Prostate gland (tissue), 2 donors: ENCODE measurements at regions not wholly inside any gene's neighbourhood (a gene's known extent, or its start where the extent isn't known, plus 50 kb on each side); places are given as distances from the start of the nearest gene placed in this dataset.

Experiments
- POLR2A ChIP-seq: fragments of 450-650 bp; IDR thresholded peaks from one replicate; pipeline ENCODE4 v1.6.1; 2016; ENCODE audit warnings: antibody characterized with exemption, mild to moderate bottlenecking
- TF ChIP-seq, protein P1 (sequence below), 4 experiments: fragments of 200-600 bp in 2 of 4; fragments of 450-650 bp in 2 of 4; sonication (generic) in 2 of 4; IDR thresholded peaks; 1 replicate in 3 of 4; 2 replicates in 1 of 4; pipeline ENCODE4 v1.5.1; 2016 to 2019; ENCODE audit warnings: antibody characterized with exemption in 4 of 4, mild to moderate bottlenecking in 2 of 4, moderate library complexity in 2 of 4

GRCh38 chr16:73879621-73880020, 417.0 kb upstream of the PSMD7 start:
- TF ChIP-seq, protein P1, sequence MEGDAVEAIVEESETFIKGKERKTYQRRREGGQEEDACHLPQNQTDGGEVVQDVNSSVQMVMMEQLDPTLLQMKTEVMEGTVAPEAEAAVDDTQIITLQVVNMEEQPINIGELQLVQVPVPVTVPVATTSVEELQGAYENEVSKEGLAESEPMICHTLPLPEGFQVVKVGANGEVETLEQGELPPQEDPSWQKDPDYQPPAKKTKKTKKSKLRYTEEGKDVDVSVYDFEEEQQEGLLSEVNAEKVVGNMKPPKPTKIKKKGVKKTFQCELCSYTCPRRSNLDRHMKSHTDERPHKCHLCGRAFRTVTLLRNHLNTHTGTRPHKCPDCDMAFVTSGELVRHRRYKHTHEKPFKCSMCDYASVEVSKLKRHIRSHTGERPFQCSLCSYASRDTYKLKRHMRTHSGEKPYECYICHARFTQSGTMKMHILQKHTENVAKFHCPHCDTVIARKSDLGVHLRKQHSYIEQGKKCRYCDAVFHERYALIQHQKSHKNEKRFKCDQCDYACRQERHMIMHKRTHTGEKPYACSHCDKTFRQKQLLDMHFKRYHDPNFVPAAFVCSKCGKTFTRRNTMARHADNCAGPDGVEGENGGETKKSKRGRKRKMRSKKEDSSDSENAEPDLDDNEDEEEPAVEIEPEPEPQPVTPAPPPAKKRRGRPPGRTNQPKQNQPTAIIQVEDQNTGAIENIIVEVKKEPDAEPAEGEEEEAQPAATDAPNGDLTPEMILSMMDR (IDR thresholded peaks at IDR 0.05), result no peak
- TF ChIP-seq POLR2A, result no peak
